SW480 (cell line): ENCODE measurements at regions not wholly inside any gene's neighbourhood (a gene's known extent, or its start where the extent isn't known, plus 50 kb on each side); places are given as distances from the start of the nearest gene placed in this dataset.

ENCODE experiments used
- DNase-seq: peaks from one replicate; pipeline ENCODE4 v3.0.0-alpha.2; 2016; ENCODE audit warnings: low spot score

DNA sequence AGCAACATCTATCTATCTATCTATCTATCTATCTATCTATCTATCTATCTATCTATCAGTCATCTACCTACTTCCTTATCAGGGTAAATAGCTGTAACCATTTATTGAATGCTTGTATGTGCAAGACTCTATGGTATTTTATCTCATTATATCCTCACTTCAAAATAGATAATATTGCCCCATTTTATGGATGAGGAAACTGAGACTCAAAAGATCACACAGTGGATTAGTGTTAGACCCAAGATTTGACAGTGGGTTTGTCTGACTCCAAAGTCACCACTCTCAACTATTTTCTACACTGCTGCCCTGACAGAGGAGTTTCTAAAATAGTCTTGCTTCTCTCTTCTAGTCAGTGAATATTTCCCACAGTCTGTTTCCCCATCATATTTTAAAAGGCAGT, 94.3 kb upstream of the NR3C1 start:
- DNase-seq: no peak

DNA sequence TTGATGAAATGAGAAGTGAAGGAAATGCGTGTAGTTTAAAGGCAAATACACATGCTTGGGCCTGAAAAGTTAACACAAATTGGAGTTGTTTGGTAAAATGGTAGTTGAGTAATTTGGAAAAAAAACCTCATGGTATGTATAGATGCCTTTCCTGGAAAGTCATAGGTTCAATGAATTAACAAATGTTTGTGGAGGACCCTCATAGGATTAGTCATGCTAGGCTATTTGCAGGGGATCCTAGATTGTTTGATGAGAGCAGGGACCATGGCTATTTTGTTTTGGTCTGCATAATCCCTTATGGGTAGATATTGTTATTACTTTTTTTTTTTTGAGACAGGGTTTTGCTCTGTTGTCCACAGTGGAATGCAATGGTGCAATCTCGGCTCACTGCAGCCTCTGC, 93.5 kb upstream of the NR3C1 start:
- DNase-seq: no peak

- DNase-seq: no peak
Measured at GRCh38 chr5:143495821-143496275, 92.4 kb upstream of the NR3C1 start.

DNA sequence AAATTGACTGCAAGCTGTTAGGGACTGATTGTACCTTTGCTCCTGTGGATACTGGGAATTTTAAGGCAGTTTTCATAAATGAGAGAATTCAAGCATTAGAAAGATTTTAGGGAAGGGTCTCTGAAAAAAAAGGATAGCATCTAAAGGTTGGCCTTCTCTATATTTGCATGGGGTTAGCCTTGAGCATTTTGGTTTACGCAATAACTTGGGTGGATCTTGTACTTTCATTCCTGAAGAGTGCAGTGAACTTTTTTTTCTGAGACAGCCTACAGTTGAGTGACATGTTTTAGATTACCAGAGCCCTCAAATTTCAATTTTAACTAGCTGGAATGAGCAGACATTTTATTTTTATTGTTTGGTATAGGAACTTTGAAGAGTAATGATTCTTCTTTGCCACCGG, 91.6 kb upstream of the NR3C1 start:
- no peak for DNase-seq

- DNase-seq: no peak
Measured at GRCh38 chr5:143494595-143494994, 91.1 kb upstream of the NR3C1 start.

- no peak for DNase-seq
Measured at GRCh38 chr5:143494162-143494561, 90.7 kb upstream of the NR3C1 start.

DNA sequence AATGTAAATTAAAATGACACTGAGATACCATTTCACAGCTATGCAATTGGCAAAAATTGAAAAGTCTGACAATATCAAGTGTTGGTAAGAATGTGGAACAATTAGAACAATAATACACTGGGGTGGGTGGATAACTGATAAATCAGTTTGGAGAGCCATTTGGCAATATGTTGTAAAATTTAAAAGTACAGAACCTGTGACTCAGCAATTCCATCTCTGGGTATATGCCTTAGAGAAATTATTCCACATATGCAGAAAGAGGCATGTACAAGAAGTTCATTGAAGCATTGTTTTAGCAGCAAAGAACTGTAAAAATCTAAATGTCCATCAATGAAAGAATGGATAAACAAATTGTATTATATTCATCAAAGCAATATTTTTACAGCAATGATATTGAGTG, 89.3 kb upstream of the NR3C1 start:
- DNase-seq: no peak

DNA sequence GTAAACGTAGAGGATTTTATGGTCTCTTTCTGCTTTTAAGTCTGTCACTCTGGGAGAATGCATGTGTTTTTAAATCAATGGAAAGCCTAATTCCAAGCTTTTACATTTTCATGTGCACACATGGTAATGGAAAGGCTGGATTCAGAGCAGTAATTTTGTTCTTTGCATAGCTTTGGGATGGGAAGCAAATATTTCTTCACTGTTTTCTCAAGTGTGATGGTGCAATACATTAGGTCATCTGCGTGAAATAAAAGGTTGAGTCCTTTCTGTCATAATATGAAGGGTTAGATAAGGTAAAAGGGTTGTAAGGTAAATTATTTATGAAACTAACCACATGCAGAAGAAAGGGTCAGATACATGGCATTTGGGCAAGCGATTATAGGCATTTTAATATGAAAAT, 88.2 kb upstream of the NR3C1 start:
- no peak for DNase-seq

- DNase-seq: no peak
Measured at GRCh38 chr5:143488381-143488780, 84.9 kb upstream of the NR3C1 start.

GRCh38 chr5:143484601-143485000, 81.1 kb upstream of the NR3C1 start:
- DNase-seq: no peak

DNA sequence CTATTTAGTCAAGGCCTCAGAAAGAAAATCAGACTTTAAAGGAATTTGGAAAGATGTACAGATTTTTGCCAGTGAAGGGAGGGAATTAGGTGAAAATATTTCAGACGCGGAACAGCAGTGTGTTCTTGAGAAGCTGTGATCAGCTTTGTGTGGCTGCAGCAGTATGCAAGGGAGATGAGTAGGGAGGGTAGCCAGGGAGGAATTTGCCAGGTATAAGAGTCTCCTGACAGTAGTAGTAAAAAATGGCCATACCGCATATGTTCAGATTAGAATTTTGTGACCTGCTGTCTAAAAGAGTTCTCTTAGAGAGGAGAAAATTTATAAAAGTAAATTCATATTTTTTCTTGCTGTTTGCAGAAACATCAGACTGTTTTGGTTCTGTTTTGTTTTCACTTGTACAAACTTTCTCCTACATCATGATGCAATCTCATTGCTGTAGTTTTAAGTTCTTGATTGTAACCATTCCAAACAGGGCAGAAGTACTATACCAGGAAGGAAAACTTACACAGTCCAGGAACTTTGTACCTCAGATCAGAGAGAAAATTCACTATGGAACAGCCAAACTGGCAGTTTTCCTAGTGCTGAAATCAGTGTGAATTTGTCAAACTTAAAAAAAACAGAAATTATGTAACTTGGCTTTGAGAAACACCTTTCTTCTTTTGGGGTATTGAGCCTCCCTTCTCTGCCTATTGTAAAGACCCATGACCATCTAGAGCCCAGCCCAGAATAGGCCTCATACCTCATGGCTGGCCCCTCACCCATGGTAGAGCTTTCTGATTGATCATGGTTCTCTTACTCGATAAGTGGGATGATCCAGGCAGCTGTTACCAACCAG, 78.4 kb upstream of the NR3C1 start:
- DNase-seq: no peak

DNA sequence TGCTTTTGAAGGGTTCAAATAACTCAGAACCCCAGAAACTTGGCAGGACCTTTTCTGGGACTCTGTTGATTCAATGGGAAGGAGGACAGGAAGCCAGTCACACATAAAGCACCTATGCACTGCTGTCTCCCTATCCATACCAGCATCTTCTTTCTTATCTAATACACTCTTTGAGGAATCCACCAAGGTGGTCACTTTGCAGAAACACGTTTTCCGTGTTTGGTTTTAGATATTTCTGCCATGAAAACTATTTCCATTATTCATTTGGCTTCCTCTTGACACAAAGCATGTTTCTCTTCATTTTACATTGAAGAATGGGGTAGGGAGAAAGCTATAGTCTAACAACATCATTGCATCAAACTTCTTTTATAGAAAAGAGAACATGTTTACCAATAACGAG, 76.5 kb upstream of the NR3C1 start:
- DNase-seq: no peak

GRCh38 chr5:143479394-143479793, 75.9 kb upstream of the NR3C1 start:
- DNase-seq: peak; percentile 44

DNA sequence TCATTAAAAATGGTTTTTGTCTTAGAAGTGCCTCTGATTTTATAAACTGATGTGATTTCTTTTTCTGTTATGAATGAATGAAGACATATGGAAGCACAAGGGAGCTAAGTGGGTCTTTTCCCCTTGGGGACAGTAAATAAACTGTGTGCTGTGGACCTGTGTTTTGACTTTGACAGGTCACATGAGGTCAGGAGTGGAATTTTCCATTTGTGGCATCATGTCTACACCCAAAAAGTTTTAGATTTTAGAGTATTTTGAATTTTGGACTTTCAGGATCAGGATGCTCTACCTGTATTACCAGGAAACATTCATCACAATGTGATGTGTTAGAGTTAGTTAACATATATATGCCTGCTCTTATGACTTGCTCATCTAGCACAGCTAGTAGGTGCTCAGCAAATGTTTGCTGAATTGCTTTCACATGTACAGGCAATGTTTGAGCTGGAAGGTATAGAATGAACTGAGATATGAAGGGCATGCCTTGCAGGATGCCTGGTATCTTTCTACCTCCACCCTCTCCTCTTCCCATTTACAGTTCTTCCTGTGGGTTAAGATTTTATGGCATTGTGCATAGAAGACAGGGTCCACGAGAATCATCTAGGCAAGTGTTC, 73.2 kb upstream of the NR3C1 start:
- DNase-seq: no peak

DNA sequence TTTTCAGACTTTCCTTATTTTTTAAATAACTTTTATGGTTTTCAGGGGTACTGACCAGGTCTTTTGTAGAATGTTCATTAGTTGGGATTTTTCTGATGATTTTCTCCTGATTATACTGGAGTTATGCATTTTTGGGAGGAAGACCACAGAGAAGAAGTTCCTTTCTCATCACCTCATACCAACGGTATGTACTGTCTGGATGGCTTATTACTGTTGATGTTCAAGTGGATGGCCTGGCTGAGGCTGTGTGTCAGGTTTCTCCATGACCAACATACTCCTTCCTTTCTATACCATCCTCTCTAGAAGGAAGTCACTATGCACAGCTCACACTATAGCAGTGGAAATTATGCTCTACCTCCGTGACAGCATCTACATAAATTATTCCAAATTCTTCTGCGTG, 71.1 kb upstream of the NR3C1 start:
- DNase-seq: no peak

DNA sequence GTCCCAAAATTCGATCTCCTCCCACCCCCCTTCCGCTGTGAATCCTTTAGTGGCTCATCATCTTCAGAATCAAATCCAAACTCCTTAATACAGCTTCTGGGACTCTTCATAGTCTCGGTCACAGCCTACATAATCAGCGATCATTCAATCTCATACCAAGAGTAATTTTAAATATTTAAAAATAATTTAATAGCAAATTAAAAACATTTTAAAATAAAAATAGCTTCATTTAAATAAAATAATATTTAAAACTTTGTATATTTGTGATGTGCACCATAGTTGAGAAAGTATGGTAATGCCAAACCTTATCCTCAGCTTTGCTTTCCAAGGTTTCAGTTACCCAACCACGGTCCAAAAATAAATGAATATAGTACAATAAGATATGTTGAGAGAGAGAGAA, 70.0 kb upstream of the NR3C1 start:
- no peak for DNase-seq

DNA sequence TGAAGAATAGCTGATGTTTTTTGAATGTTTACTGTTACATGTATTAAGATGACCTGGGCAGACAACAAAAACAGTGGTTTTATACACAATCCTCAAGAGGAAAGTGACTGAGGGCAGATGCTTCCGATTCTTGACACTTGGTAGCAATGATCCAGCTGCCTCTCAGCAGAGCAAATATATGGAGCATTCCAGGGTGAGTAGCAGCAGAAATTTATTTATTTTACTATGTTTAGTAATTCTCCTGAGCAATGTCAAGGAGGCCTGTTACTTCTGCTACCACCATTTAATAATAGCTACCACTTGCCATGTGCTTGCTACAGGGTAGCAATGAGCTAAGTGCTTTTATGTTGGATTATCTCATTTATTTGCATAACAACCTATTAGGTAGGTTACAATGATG, 69.1 kb upstream of the NR3C1 start:
- DNase-seq: no peak

DNA sequence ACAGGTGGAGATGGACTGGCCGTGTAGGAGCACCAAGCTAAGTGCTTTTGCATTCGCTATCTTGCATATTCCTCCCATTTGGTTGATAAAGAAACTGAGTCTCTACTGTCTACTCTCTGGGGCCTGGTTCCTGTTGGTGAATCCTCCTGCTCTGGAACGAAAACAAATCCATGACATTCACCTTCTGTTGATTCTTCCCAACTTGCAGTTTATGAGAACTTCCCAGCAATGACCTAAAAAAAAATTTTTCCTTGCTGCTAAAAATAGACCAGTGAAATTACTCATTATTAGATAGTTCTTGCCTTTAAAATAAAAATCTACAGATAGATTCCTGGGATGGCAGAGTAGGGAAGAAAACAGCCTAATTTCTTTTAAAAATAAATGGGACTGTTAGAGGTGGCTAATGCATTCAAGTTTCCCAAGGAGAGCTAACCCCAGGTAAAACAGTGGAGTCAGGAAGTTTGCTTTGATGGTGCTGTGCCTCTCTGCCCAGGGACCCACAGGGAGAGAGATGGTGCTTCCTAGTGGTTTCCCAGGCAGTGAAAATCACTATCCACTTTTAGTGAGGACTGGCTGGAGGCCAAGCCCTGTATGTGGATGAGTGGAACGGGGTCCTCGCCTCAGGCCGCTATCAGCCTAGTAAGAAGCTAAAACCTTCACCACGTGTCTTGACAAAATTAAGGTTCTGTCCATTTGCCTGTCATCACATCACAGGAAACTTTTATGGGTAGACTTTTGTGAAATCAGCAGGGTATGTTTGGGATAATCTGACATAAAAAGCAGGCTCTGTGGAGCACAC, 68.4 kb upstream of the NR3C1 start:
- no peak for DNase-seq

DNA sequence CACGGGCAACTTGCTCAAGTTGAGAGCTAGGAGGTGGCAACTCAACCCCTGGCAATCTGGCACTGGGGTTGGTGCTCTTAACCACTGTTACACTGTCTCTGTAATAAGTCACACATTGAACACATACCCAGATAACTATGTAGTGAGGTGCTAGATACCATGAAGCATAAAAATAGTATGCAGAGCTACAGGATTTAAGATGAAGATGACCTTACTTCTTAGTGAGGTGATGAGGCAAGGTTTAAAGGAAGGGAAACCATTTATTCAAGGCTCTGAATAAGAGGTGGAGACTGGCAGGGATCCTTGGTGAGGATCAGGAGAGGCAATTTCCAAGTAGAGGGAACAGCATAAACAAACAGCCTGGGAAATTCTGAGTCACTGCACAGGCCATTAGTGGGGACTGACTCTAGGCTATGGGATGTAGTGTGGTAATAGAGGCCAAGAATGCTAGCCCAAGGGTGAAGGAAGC, 67.6 kb upstream of the NR3C1 start:
- DNase-seq: no peak

DNA sequence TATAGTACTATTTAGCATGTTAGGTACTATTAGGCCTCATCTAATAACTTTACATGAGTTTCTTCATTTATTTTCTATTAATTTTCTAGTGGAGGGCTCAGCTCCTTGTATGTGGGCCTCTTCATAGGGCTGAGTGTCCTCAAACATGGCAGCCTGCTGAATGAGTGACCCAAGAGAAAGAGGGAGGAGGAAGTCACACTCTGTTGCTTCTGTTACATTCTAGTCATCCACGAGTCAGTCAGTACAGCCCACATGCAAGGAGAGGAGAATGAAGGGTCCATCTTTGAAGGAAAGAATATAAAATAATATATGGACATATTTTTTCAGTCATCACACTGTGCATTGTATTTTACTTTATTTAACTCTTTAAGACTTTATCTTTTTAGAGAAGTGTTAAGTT, 66.6 kb upstream of the NR3C1 start:
- DNase-seq: no peak

DNA sequence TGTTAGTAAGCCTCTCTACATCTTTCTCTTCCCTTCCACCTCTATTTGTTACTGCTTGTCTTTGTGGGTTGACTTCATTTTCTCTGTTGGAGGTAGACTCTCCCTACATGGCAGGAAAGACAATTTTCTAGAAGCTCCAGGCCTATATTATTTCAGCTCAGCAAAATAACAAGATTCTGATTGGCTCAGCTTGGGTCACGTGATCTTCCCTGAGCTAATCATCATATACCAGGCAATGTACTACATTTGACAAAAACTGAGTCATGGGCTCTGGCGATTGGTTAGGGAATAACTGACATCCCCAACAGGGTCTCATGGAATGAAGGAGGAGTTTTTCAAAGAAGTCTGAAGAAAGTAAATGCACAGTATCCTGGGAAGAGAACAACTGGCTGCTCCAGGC, 65.6 kb upstream of the NR3C1 start:
- no peak for DNase-seq

DNA sequence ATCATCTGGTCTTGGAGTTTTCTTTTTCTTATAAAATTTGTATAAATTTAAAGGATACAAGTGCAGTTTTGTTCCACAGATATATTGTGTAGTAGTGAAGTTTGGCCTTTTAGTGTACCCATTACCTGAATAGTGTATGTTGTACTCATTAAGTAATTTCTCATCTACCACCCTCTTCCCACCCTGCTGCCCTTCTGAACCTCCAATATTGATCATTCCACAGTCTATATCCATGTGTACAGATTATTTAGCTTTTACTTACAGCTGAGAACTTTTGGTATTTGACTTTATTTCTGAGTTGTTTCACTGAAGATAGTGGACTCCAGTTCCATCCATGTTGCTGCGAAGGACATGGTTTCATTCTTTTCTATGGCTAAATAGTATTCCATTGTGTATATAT, 63.1 kb upstream of the NR3C1 start:
- no peak for DNase-seq
